CD4-positive, alpha-beta T cell (primary cell): ENCODE measurements at regions not wholly inside any gene's neighbourhood (a gene's known extent, or its start where the extent isn't known, plus 50 kb on each side); places are given as distances from the start of the nearest gene placed in this dataset.

Experiments used
- ATAC-seq: fragments of 200-7000 bp; cut with Tn5 transposase; one replicate; pipeline ENCODE4 v1.10.0; 2022; ENCODE audit warnings: mild to moderate bottlenecking; ENCODE audit not compliant: poor library complexity
- CTCF ChIA-PET: fragments of 350-600 bp; sonication (Branson Sonifier 250); formaldehyde crosslinking; loops from one replicate; lab custom pipeline; 2021; ENCODE audit warnings: antibody characterized with exemption, inconsistent platforms; lab: Charles Lee
- POLR2A ChIA-PET: fragments of 350-600 bp; sonication (Branson Sonifier 250); formaldehyde crosslinking; loops from one replicate; lab custom pipeline; 2021; ENCODE audit warnings: antibody characterized with exemption, inconsistent platforms; lab: Charles Lee
- DNase-seq, 14 experiments: peaks; one replicate each; pipeline ENCODE4 v3.0.0-alpha.2; 2013 to 2020; ENCODE audit warnings: mixed read lengths in 2 of 14
- H3K27ac ChIP-seq, 2 donors: one replicate each; pipeline versions ENCODE4 v1.5.1 to v1.7.0; 2013; ENCODE audit warnings: low read length in 2 of 2, low read depth in 1 of 2, mild to moderate bottlenecking in 1 of 2
- H3K27me3 ChIP-seq, 2 experiments: 1 replicate in 1 of 2; 2 replicates in 1 of 2; pipeline versions ENCODE4 v1.6.1 to v1.7.0; 2013; ENCODE audit warnings: low read length in 2 of 2, control low read depth in 1 of 2, mild to moderate bottlenecking in 1 of 2, moderate library complexity in 1 of 2; ENCODE audit not compliant: insufficient read depth in 2 of 2, control insufficient read depth in 1 of 2
- H3K36me3 ChIP-seq: one replicate; pipeline ENCODE4 v1.6.1; 2013; ENCODE audit warnings: low read length, control low read depth; ENCODE audit not compliant: insufficient read depth
- H3K4me1 ChIP-seq: one replicate; pipeline ENCODE4 v1.6.1; 2013; ENCODE audit warnings: low read length, control low read depth; ENCODE audit not compliant: insufficient read depth
- H3K4me3 ChIP-seq: one replicate; pipeline ENCODE4 v1.5.1; 2013; ENCODE audit warnings: mild to moderate bottlenecking, low read length, moderate library complexity
- H3K9me3 ChIP-seq, 2 experiments: 1 replicate in 1 of 2; 2 replicates in 1 of 2; pipeline versions ENCODE4 v1.6.1 to v1.7.0; 2013; ENCODE audit warnings: low read length in 2 of 2, mild to moderate bottlenecking in 2 of 2, control low read depth in 1 of 2, moderate library complexity in 1 of 2; ENCODE audit not compliant: control insufficient read depth in 1 of 2, insufficient read depth in 1 of 2
- H3K27ac Mint-ChIP-seq: one replicate; pipeline ENCODE4 v1.8.0; 2020; ENCODE audit warnings: mixed read lengths
- H3K27me3 Mint-ChIP-seq: one replicate; pipeline ENCODE4 v1.8.0; 2021; ENCODE audit warnings: mixed read lengths
- H3K36me3 Mint-ChIP-seq: one replicate; pipeline ENCODE4 v1.8.0; 2021; ENCODE audit warnings: low read depth, mixed read lengths
- H3K4me1 Mint-ChIP-seq: one replicate; pipeline ENCODE4 v1.8.0; 2021; ENCODE audit warnings: low read depth, mixed read lengths
- H3K4me3 Mint-ChIP-seq: one replicate; pipeline ENCODE4 v1.8.0; 2020; ENCODE audit warnings: mild to moderate bottlenecking, mixed read lengths
- H3K9me3 Mint-ChIP-seq: one replicate; pipeline ENCODE4 v1.8.0; 2020; ENCODE audit warnings: mixed read lengths
- intact Hi-C, 2 experiments: fragments of 100-400 bp; cut with DNase I in 1 of 2; cut with micrococcal nuclease in 1 of 2; formaldehyde crosslinking; loops; one replicate each; pipeline versions ENCODE4 v1.15.1 to v1.9.0; 2023 to 2025; cut with DNase I, micrococcal nuclease
- TF ChIP-seq, protein P1 (sequence below): fragments of 200-600 bp; IDR thresholded peaks from one replicate; pipeline ENCODE4 v1.8.0; 2022; ENCODE audit warnings: antibody characterized with exemption, mild to moderate bottlenecking

DNA sequence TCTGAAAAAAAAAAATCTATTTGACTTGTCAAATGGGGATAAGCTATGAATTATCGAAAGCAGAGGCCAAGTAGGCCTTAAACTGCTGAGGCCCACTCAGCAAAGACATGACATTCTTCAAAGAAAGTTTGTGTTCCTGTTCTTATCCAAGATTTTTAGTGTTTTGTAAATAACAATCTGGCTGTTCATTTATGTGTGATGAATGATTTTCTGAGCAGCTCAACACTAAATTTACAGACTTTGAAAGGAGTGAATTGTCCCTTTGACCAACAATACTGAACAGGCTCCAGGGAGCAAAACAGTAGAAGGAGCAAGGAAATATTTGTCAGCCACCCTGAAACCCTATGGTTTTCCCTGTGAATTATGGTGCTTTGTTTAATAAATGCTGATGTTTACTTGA, 512.6 kb upstream of the NAALADL2 start:
- no peak overlapping the region for H3K4me3 Mint-ChIP-seq
- ChIA-PET POLR2A (no interaction called here), CTCF (no interaction called here)
- Histone ChIP-seq H3K4me3 (no peak overlapping the region), H3K27ac (no peak overlapping the region), H3K36me3 (no peaks in the 10 kb centered on the region), H3K9me3 (no peaks in the 10 kb centered on the region), H3K27me3 (no peaks in the 10 kb centered on the region), H3K4me1 (no peaks in the 10 kb centered on the region)
- intact Hi-C loops, result no loop called here
- no peak for ATAC-seq
- H3K27ac Mint-ChIP-seq, result no peak overlapping the region
- peaks cover 2% of the 10 kb centered on the region for H3K9me3 Mint-ChIP-seq
- no peaks in the 10 kb centered on the region for H3K36me3 Mint-ChIP-seq
- TF ChIP-seq, protein P1, sequence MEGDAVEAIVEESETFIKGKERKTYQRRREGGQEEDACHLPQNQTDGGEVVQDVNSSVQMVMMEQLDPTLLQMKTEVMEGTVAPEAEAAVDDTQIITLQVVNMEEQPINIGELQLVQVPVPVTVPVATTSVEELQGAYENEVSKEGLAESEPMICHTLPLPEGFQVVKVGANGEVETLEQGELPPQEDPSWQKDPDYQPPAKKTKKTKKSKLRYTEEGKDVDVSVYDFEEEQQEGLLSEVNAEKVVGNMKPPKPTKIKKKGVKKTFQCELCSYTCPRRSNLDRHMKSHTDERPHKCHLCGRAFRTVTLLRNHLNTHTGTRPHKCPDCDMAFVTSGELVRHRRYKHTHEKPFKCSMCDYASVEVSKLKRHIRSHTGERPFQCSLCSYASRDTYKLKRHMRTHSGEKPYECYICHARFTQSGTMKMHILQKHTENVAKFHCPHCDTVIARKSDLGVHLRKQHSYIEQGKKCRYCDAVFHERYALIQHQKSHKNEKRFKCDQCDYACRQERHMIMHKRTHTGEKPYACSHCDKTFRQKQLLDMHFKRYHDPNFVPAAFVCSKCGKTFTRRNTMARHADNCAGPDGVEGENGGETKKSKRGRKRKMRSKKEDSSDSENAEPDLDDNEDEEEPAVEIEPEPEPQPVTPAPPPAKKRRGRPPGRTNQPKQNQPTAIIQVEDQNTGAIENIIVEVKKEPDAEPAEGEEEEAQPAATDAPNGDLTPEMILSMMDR, result no peak
- no peak for DNase-seq
- H3K27me3 Mint-ChIP-seq, result no peaks in the 10 kb centered on the region
- no peaks in the 10 kb centered on the region for H3K4me1 Mint-ChIP-seq

DNA sequence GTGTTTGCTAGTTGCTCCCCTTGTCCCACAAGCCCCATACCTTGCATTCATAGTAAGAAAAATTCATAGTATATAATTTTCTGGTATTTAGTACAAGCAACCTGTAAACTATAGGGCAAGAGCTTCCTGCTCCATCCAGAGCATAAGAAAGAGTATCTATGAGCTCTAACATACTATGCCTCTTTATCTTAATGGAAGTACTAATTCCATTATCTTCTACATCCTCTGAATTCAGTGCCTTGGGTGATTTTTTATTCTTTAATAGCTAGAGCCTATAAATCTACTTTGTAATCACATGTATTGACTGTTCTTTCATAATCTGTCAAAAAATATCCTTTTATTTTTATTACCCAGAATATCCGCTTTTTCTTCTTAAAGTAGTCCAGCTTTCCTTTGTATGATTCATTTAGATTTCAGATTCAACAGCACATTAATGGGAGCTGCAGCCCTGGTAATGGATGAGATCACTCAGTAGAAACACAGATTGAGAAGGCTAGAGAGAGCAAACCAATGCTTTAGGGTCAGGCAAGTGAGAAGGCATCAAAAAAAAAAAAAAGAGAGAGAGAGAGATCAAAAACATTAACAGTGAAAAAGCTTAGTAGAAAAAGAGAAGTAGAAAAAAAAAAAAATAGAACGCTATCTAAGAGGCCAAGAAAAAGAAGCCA, 511.5 kb upstream of the NAALADL2 start:
- ChIA-PET CTCF (no interaction called here), POLR2A (no interaction called here)
- Mint-ChIP-seq H3K27ac (no peak overlapping the region), H3K27me3 (no peaks in the 10 kb centered on the region), H3K36me3 (no peaks in the 10 kb centered on the region), H3K9me3 (peaks cover 2% of the 10 kb centered on the region), H3K4me3 (no peak overlapping the region), H3K4me1 (no peaks in the 10 kb centered on the region)
- Histone ChIP-seq H3K27me3 (no peaks in the 10 kb centered on the region), H3K27ac (no peak overlapping the region), H3K9me3 (no peaks in the 10 kb centered on the region), H3K4me3 (no peak overlapping the region), H3K36me3 (no peaks in the 10 kb centered on the region), H3K4me1 (no peaks in the 10 kb centered on the region)
- TF ChIP-seq, protein P1, result no peak
- ATAC-seq, result no peak
- intact Hi-C loops, result no loop called here
- no peak for DNase-seq

DNA sequence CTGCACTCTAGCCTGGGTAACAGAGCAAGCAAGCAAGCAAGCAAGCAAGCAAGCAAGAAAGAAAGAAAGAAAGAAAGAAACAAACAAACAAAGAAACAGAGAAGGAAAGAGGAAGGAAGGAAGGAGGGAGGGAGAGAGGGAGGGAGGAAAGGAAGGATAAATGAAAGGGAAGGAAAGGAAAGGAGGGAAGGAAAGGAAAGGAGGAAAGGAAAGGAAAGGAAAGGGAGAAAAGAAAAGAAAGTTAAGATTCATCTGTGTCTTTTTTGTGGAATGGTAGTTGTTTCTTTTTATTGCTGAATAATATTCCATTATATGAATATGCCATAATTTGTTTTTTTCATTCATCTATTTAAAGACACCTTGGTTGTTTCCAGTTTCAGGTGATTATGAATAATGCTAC, 506.9 kb upstream of the NAALADL2 start:
- no peaks in the 10 kb centered on the region for H3K27me3 ChIP-seq
- Mint-ChIP-seq H3K27ac (no peak overlapping the region), H3K9me3 (peaks cover 2% of the 10 kb centered on the region), H3K4me1 (no peaks in the 10 kb centered on the region), H3K27me3 (no peaks in the 10 kb centered on the region), H3K36me3 (no peaks in the 10 kb centered on the region), H3K4me3 (no peak overlapping the region)
- intact Hi-C loops, result no loop called here
- no peak overlapping the region for H3K27ac ChIP-seq
- DNase-seq, result no peak
- POLR2A ChIA-PET, result no interaction called here
- H3K9me3 ChIP-seq, result no peaks in the 10 kb centered on the region
- no peak overlapping the region for H3K4me3 ChIP-seq
- H3K36me3 ChIP-seq, result no peaks in the 10 kb centered on the region
- ATAC-seq, result no peak
- TF ChIP-seq, protein P1, result no peak
- CTCF ChIA-PET, result no interaction called here
- H3K4me1 ChIP-seq, result no peaks in the 10 kb centered on the region
